CD14-positive monocyte (primary cell): ENCODE measurements at regions not wholly inside any gene's neighbourhood (a gene's known extent, or its start where the extent isn't known, plus 50 kb on each side); places are given as distances from the start of the nearest gene placed in this dataset.

Source experiments
- DNase-seq, 3 donors: peaks; one replicate each; pipeline ENCODE4 v3.0.0-alpha.2; 2011 to 2022
- H2AFZ ChIP-seq: 2 replicates; pipeline ENCODE4 v1.6.0; 2012; ENCODE audit warnings: mild to moderate bottlenecking, low read depth, low read length, inconsistent platforms; ENCODE audit not compliant: insufficient read depth, poor library complexity, severe bottlenecking
- H3K27ac ChIP-seq, 2 donors: 1 replicate in 1 of 2; 2 replicates in 1 of 2; pipeline ENCODE4 v1.5.1; 2012 to 2013; ENCODE audit warnings: low read length in 2 of 2, control low read depth in 1 of 2, inconsistent platforms in 1 of 2, low read depth in 1 of 2, mild to moderate bottlenecking in 1 of 2
- H3K27me3 ChIP-seq, 2 donors: one replicate each; pipeline versions ENCODE4 v1.6.0 to v1.6.1; 2011 to 2013; ENCODE audit warnings: low read length in 2 of 2; ENCODE audit not compliant: control insufficient read depth in 2 of 2, insufficient read depth in 2 of 2
- H3K36me3 ChIP-seq, 2 donors: replicated peaks in 1 of 2; 1 replicate in 1 of 2; 2 replicates in 1 of 2; pipeline versions ENCODE4 v1.5.1 to v1.6.1; 2012 to 2013; ENCODE audit warnings: low read length in 2 of 2, control low read depth in 1 of 2, inconsistent platforms in 1 of 2, mild to moderate bottlenecking in 1 of 2; ENCODE audit not compliant: insufficient read depth in 2 of 2, control insufficient read depth in 1 of 2
- H3K4me1 ChIP-seq, 2 donors: 1 replicate in 1 of 2; 2 replicates in 1 of 2; pipeline versions ENCODE4 v1.5.1 to v1.6.1; 2012 to 2013; ENCODE audit warnings: low read length in 2 of 2, control low read depth in 1 of 2, inconsistent platforms in 1 of 2, mild to moderate bottlenecking in 1 of 2, moderate library complexity in 1 of 2; ENCODE audit not compliant: insufficient read depth in 2 of 2, control insufficient read depth in 1 of 2
- H3K4me2 ChIP-seq: replicated peaks from 2 replicates; pipeline ENCODE3; 2012; ENCODE audit warnings: low read length, moderate library complexity, mild to moderate bottlenecking; ENCODE audit not compliant: poor library complexity, severe bottlenecking; ENCODE audit errors: extremely low read depth
- H3K4me3 ChIP-seq, 3 experiments: fragments of 200-600 bp in 1 of 3; sonication (generic) in 1 of 3; replicated peaks in 1 of 3; 1 replicate in 2 of 3; 2 replicates in 1 of 3; pipeline ENCODE4 v1.5.1; 2011 to 2013; ENCODE audit warnings: low read length in 3 of 3, mild to moderate bottlenecking in 3 of 3, control low read depth in 2 of 3, low read depth in 2 of 3, inconsistent platforms in 1 of 3, moderate library complexity in 1 of 3
- H3K79me2 ChIP-seq: 2 replicates; pipeline ENCODE4 v1.6.0; 2012; ENCODE audit warnings: mild to moderate bottlenecking, control low read depth, inconsistent platforms, low read length, moderate library complexity; ENCODE audit not compliant: insufficient read depth
- H3K9ac ChIP-seq: 2 replicates; pipeline ENCODE4 v1.6.0; 2017; ENCODE audit warnings: low read length, mild to moderate bottlenecking; ENCODE audit not compliant: insufficient read depth, poor library complexity, severe bottlenecking
- H3K9me3 ChIP-seq, 2 donors: replicated peaks in 1 of 2; 1 replicate in 1 of 2; 2 replicates in 1 of 2; pipeline versions ENCODE4 v1.5.1 to v1.6.1; 2012 to 2013; ENCODE audit warnings: low read length in 2 of 2, control low read depth in 1 of 2; ENCODE audit not compliant: control insufficient read depth in 1 of 2, insufficient read depth in 1 of 2
- H4K20me1 ChIP-seq: 2 replicates; pipeline ENCODE4 v1.6.0; 2012; ENCODE audit warnings: mild to moderate bottlenecking, low read length, control low read depth, moderate library complexity; ENCODE audit not compliant: insufficient read depth
- H3K27ac Mint-ChIP-seq, 7 donors: one replicate each; pipeline ENCODE4 v1.8.0; 2020; ENCODE audit warnings: mild to moderate bottlenecking in 7 of 7, mixed read lengths in 7 of 7, moderate library complexity in 6 of 7, inconsistent platforms in 2 of 7
- H3K27me3 Mint-ChIP-seq, 3 donors: one replicate each; pipeline ENCODE4 v1.8.0; 2021 to 2022; ENCODE audit warnings: low read depth in 3 of 3, mild to moderate bottlenecking in 3 of 3, mixed read lengths in 3 of 3, moderate library complexity in 3 of 3, inconsistent platforms in 1 of 3
- H3K36me3 Mint-ChIP-seq, 2 donors: one replicate each; pipeline ENCODE4 v1.8.0; 2020; ENCODE audit warnings: mixed read lengths in 2 of 2, inconsistent platforms in 1 of 2, mild to moderate bottlenecking in 1 of 2
- H3K4me1 Mint-ChIP-seq: one replicate; pipeline ENCODE4 v1.8.0; 2020; ENCODE audit warnings: mild to moderate bottlenecking, mixed read lengths
- H3K4me3 Mint-ChIP-seq, 2 donors: one replicate each; pipeline ENCODE4 v1.8.0; 2020; ENCODE audit warnings: mild to moderate bottlenecking in 2 of 2, mixed read lengths in 2 of 2, moderate library complexity in 1 of 2
- H3K9me3 Mint-ChIP-seq, 7 donors: one replicate each; pipeline ENCODE4 v1.8.0; 2020 to 2022; ENCODE audit warnings: mixed read lengths in 7 of 7, mild to moderate bottlenecking in 6 of 7, moderate library complexity in 6 of 7, inconsistent platforms in 2 of 7
- CTCF ChIP-seq: fragments of 200-600 bp; IDR thresholded peaks from one replicate; pipeline ENCODE4 v1.8.0; 2022; ENCODE audit warnings: antibody characterized with exemption, mild to moderate bottlenecking
- WGBS: methylation state at CpG from one replicate; pipeline ENCODE4 v1.1.5; 2013; ENCODE audit warnings: missing lambda C conversion rate; ENCODE audit not compliant: insufficient coverage; 5-methylcytosine and 5-hydroxymethylcytosine counted together
- intact Hi-C, 2 donors: fragments of 100-400 bp; cut with micrococcal nuclease; formaldehyde crosslinking; loops; one replicate each; pipeline versions ENCODE4 v1.15.0 to v1.15.1; 2023

DNA sequence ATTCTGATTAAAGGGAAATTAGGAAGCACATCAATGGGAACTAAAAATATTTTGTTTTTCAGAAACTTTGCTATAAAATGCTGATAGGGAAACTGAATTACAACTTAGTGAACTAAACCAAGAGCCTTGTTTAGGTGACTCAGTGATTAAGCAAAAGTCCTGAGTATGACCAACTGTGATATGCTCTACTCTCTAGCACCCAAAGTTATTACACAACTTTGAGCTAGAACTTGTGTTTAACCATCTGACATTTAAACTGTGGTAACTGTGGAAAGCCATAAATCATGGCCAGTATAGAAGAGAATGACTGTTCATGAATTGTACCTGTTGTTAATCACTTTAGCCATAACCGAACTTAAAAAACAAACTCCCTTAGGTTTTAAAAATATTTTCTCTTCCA lies 127.4 kb downstream of the ZNF365 start:
- no peak for TF ChIP-seq CTCF
- H2AFZ ChIP-seq: no peak overlapping the region
- H3K27ac ChIP-seq: peak overlapping the region in 1 of 2 donors; percentile 81
- WGBS: no CpG with 5 or more reads among the region's 1 CpG
- no peak overlapping the region for H3K4me3 Mint-ChIP-seq
- H3K4me1 Mint-ChIP-seq: peaks cover 63% of the 10 kb centered on the region
- H3K9me3 ChIP-seq: no peaks in the 10 kb centered on the region
- peak overlapping the region; percentile 85 to 99 (median 96) for H3K27ac Mint-ChIP-seq
- H4K20me1 ChIP-seq: no peaks in the 10 kb centered on the region
- no peak overlapping the region for H3K9ac ChIP-seq
- peaks cover 0 to 3% (median 2%) of the 10 kb centered on the region in 3 donors for H3K27me3 Mint-ChIP-seq
- H3K36me3 Mint-ChIP-seq: peaks cover 0 to 11% of the 10 kb centered on the region in 2 donors
- peaks cover 0 to 5% (median 0%) of the 10 kb centered on the region in 7 donors for H3K9me3 Mint-ChIP-seq
- H3K4me3 ChIP-seq: no peak overlapping the region
- intact Hi-C loops: loop anchor here (5.0 kb wide), 1 partner anchor 41 kb away; no protein-coding TSS in a partner anchor
- no peak overlapping the region for H3K4me2 ChIP-seq
- H3K4me1 ChIP-seq: peaks cover 66 to 77% of the 10 kb centered on the region in 2 donors
- peak; percentile 79 to 96 (median 93) for DNase-seq
- H3K36me3 ChIP-seq: no peaks in the 10 kb centered on the region
- no peaks in the 10 kb centered on the region for H3K27me3 ChIP-seq
- H3K79me2 ChIP-seq: no peaks in the 10 kb centered on the region

DNA sequence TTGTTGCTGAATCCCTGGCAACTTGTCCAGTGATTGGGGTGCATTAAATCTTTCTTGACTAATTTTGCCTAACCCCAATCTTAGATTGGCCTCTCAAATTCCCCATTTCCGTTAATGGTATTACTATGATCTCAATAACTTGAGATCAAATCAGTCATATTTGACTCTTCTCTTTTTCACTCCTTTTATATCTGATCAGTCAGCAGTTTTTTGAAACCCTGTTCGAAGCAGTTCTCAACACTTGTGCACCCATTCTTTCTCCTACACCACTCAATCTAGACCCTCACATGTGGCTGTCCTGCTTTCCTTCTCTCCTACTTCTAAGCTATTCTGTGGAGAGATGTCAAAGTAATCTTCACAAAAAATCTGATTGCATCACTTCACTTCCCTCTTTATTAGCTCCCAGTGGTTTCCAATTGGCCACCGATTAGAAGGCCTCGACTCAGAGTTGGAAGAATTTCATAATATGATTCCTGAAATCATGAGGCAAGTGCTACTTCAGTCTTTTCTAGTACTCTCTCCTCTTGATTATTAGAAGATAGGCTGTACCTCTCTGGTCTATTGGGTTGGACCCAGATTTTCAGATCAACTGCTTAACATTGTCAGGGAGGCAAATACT lies 128.9 kb downstream of the ZNF365 start:
- peak overlapping the region in 1 of 3 experiments; percentile 17 for H3K4me3 ChIP-seq
- peaks cover 0 to 5% (median 0%) of the 10 kb centered on the region in 7 donors for H3K9me3 Mint-ChIP-seq
- H4K20me1 ChIP-seq: no peaks in the 10 kb centered on the region
- H3K27me3 Mint-ChIP-seq: peaks cover 0 to 3% (median 0%) of the 10 kb centered on the region in 3 donors
- 44% methylated on average over 3 of the region's 4 CpGs for WGBS
- H3K36me3 Mint-ChIP-seq: peaks cover 0 to 11% of the 10 kb centered on the region in 2 donors
- no peak overlapping the region for H3K9ac ChIP-seq
- H3K4me1 Mint-ChIP-seq: peaks cover 56% of the 10 kb centered on the region
- peak overlapping the region in 1 of 2 donors; percentile 49 for H3K4me3 Mint-ChIP-seq
- H3K79me2 ChIP-seq: no peaks in the 10 kb centered on the region
- H3K27ac Mint-ChIP-seq: peak overlapping the region; percentile 85 to 99 (median 94)
- DNase-seq: peak; percentile 76 to 92 (median 89)
- peaks cover 63 to 77% of the 10 kb centered on the region in 2 donors for H3K4me1 ChIP-seq
- no peak overlapping the region for H2AFZ ChIP-seq
- TF ChIP-seq CTCF: no peak
- H3K27me3 ChIP-seq: no peaks in the 10 kb centered on the region
- intact Hi-C loops: loop anchor here (5.0 kb wide), 1 partner anchor 39 kb away; no protein-coding TSS in a partner anchor
- peak overlapping the region; percentile 32 for H3K4me2 ChIP-seq
- peak overlapping the region in 1 of 2 donors; percentile 81 for H3K27ac ChIP-seq
- no peaks in the 10 kb centered on the region for H3K36me3 ChIP-seq
- no peaks in the 10 kb centered on the region for H3K9me3 ChIP-seq
